Thyroid gland (tissue), 4 donors: ENCODE measurements at regions not wholly inside any gene's neighbourhood (a gene's known extent, or its start where the extent isn't known, plus 50 kb on each side); places are given as distances from the start of the nearest gene placed in this dataset.

Experiments used
- CTCF ChIP-seq, 6 experiments: fragments of 200-600 bp in 3 of 6; fragments of 450-650 bp in 3 of 6; sonication (generic) in 3 of 6; IDR thresholded peaks; one replicate each; pipeline ENCODE4 v1.5.1; 2016 to 2019; ENCODE audit warnings: antibody characterized with exemption in 6 of 6, mild to moderate bottlenecking in 2 of 6, inconsistent platforms in 1 of 6, moderate library complexity in 1 of 6
- POLR2A ChIP-seq, 2 donors: fragments of 450-650 bp; IDR thresholded peaks; one replicate each; pipeline ENCODE4 v1.6.1; 2017; ENCODE audit warnings: antibody characterized with exemption in 2 of 2, mild to moderate bottlenecking in 2 of 2, moderate library complexity in 1 of 2

GRCh38 chr12:71041476-71041875, 116.3 kb downstream of the TSPAN8 start:
- TF ChIP-seq CTCF (IDR thresholded peaks at IDR 0.05) (no peak), POLR2A (IDR thresholded peaks at IDR 0.05) (no peak)
